COR-L47 (cell line): ENCODE measurements at regions not wholly inside any gene's neighbourhood (a gene's known extent, or its start where the extent isn't known, plus 50 kb on each side); places are given as distances from the start of the nearest gene placed in this dataset.

Experiments used
- DNase-seq: peaks from one replicate; lab custom pipeline; 2025; lab: John Stamatoyannopoulos, UW

DNA sequence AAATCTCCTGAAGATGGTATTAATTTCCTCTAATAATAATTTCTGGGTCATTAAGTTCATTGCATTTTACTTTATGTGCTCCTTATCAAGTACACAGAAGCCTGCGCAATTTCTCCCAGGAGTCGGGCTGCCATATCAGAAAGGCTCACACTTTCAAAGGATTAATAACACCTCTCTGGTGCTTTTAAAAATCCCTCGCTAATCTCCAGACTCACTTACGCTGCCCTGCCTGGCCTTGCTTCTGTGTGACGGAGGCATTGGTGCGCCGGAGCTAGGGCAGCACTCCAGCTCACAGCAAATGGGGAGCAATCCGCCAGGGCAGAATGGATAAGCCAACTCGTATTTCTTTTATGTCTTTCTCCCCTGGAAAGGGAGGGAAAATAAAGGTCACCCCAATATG lies 300.8 kb downstream of the EFNB2 start:
- no peak for DNase-seq

DNA sequence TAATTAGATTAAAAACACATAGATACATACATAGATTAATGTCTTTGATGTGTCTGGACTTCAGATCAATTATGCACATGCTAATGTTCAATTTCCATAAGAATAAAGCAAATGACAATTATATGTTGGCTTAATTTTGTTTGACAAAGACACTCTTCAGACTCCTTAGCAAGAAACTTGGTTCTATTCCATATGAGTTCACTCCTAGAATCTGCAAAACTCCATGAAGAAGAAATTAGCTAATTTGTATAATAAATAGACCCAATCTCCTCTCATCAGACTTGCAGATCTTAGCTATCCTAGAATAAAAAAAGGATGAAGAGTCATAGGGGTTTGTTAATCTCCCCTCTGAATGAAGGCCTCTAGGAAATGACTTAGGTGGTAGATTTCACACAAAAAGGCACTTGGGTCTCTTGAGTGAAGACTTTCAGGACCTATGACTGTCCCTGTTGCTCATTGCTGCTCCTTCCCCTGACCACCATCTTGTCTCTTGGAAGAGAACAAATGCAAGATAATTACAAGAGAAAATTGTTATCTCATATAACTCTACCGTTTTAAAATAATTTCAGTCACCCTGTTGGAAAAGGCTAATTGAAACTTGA lies 302.2 kb downstream of the EFNB2 start:
- DNase-seq, result no peak

DNA sequence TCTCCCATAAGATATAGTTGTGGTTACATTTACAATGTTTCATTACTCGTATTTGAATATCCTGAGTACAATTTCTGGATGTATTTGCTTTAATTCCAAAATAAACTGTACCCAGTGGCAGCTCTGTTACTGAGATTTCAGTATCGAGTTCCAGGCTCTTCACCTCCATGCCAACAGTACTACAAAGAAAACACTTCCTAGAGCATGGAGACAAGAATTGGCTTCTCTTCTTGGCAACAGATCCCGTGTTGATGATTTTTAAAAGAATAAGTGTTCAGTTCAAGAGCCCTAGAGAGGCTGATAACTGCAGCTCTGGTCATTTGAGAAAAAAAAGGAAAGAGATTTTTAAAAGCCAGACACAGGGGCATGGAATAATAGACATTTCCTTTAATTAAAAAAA lies 302.8 kb downstream of the EFNB2 start:
- no peak for DNase-seq

DNA sequence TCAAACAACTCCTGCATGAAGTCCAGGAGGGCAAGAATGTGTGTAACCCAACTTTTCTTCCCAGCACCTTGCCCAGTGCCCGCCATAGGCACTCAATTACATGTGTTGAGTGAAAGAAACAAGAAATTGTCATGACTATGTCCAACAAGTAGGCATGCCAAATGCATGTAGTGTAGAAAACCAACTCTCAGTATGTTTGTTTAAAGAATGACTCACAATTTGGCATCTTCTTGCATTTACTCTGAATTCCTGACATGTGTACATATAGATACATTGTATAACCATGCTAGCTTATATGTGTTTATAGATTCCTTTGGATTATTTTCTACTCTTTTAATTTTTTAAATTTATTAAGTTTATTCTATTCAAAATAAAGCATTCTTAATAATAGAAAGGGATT lies 305.0 kb downstream of the EFNB2 start:
- DNase-seq, result no peak

DNA sequence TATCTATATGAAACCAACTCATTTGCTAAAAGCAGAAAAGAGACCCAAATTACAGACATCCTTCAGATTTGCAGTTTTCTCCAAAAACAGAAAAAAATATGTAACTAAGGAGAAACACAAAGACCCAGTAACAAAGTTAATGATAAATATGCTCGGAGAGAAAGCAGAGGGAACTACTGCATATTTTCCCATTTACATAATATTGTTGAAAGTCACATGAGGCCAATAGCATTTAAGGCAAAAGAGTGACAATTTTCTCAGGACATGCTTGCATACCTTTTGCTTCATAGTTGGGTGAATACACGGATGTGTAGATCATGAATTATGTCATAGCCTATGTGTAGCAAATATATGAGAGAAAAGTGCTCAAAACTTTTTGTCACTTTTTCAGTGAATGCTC lies 310.3 kb downstream of the EFNB2 start:
- DNase-seq, result no peak

DNA sequence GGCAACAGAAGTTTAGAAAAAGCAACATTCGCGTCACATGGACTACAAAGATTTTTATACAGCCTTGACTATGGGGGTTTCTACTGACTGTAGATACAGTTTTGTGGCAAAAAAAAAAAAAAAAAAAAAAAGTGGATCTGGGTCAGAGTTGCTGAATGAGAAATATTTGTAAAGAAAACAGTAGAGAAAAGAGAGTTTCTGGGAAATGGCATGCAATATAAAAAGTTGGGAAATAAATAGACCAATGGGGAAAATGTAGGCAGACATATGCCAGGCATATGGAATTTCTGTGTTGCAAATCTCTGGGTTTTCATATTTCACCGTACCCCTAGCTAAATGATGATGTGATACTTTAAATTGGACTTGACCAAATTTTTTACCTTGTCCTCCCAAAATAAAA lies 315.3 kb downstream of the EFNB2 start:
- no peak for DNase-seq

GRCh38 chr13:106213028-106213757 lies 322.3 kb downstream of the EFNB2 start:
- no peak for DNase-seq

- DNase-seq, result no peak
Observed at GRCh38 chr13:106212386-106213010, 323.0 kb downstream of the EFNB2 start.

DNA sequence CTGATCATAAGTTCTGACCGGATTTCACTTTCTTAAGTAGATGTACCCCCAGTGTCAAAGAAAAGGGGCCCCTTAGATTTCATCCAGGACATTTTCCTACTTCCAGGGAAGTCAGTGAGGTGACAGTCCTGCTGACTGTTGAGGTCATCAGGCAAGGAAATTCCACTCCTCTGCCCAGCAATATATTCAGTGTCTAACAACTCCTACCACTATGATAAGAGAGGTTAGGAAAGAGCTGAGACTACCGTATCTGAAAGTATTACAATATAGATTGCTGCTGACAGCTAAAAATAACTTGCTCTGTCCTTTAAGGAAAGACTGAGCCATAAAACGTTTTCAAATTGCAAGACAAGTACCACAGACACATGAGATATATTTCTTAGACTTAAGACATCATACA lies 325.1 kb downstream of the EFNB2 start:
- DNase-seq, result no peak

DNA sequence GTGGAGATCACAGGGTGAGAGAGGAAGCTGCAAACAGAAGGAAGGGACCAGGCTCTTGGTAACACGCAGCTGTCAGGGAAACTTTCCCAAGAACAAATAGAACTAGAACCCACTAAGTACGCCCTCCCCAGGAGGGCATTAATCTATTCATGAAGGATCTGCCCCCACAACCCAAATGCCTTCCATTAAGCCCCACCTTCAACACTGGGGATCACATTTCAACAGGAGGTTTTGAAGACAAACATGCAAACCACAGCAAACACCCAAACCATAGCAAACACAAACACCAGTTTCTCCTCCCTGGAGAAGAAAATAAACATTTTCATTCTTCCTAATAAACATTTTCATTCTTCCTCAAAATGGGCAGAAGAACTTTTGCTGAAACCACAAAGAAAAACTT lies 329.6 kb downstream of the EFNB2 start:
- DNase-seq, result no peak

GRCh38 chr13:106197496-106197895 lies 338.0 kb downstream of the EFNB2 start:
- DNase-seq, result no peak

DNA sequence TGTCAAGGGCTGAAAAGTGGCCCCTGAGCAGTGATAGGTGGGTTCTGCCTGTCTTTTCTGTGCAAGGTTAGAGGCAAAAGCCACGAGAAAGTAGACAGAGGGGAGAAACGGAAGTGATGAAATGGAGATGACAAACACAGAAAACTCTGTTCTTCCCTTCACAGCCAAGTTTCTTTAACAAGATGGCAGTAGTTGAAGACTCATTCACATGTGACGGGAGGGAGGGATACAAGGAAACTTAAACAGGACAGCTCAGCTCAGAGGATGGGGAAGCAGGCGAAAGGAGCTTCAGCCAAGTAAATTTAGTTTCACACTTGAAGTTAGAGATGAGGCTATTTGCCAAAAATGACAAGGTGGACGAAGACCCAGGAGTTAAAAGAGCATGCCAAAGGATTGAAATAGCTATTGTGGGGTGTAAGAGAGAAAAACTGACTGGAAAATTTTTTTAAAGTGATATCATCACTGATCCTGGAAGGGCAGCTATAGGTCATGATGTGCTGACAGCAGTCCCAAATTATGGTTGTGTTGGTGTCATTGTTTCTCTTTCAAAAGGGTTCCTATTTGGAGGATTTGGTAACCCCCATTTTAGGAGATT lies 347.9 kb downstream of the EFNB2 start:
- no peak for DNase-seq

DNA sequence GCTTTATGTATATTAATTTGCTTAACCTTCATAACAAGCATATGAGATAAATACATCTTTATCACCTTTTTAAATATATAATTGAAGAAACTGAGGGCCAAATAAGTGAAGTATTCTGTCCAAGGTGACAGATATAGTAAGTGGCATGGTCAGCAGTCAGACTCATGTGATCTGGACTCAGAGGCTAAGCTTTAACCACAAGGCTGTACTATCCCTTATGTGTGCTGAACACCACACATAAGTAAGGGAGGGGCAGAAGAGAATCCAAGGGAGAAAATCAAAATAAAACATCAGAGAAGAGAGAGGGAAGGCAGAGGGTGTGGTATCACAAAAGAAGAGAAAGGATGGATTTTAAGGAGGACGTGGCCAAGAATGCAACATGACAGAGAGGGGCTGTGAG lies 348.4 kb downstream of the EFNB2 start:
- no peak for DNase-seq

DNA sequence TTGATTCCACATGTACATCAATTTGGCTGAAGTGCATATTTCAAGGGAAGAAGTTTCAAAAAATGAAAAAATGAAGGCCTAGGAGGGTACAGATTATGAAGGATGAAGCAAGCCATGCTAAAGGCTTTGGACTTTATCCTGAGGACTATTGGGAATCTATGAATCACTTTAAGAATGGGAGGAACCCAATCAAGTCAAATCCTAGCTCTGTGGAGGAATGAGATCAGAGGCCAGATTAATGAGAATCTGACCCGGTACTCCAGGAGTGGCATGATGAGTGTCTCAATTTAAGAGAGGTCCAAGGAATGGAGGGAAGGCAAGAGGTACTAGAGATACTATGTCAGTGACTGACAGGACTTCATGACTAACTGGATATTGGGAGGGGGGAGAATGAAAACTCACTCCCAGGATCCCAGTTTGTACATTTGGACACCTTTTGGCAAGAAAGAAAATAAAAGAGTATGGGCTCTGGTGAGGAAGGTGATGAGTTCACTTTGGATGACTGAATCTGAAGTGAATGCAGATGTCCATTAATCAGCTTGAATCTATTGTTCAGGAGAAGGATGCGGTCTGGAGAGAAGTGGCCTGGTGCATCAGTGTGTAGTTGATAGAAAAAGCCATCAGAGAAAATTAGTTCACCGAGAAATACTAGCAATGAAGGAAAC lies 349.0 kb downstream of the EFNB2 start:
- DNase-seq, result no peak

- no peak for DNase-seq
Observed at GRCh38 chr13:106184790-106185189, 350.7 kb downstream of the EFNB2 start.

DNA sequence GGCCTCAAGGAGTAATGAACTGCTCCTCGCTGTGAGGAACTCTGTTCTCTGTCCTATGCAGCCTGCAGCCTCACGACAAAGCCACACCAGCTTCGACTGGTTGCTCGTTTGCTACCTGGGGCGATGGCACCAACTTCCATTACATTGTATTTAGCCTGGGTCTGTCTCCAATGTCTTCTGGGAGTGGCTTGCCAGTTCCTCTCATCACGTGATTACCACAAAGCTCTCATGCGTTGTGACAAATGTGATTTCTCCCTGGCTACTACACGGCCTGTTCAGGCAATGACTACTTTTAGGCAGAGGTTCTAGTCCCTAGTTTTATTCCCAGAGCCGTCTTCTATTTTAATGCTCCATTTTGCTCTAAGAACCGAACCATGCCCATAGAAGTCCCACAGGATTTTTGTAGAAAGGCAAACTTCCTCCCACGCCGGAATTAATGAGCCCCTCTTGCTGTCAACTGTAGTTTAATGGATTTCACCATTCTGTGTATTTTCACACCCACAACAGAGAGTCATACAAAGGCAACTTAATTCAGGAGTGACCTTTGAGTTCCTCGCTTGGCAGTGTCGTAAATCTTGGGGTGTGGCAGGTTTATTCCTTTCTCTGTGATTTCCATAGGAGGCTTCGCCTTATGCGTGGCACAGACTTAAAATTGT lies 351.9 kb downstream of the EFNB2 start:
- no peak for DNase-seq

DNA sequence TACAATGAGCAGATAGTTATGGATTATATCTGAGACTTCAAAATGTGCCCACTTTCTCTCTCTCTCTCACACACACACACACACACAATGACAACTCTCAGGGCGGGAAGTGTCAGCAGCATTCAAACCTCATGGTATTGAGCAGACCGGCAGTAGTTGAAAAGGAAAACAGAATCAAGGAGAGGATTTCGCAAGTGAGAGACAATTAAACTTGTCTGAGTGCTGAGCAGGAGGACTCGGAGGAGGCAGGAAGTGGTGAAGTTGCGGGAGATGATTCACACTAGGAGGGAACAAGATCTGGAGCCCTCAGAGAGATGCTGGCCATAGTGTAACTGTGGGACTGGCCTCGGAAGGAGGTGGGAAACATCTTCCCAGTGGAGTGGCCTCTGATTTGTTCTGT lies 353.1 kb downstream of the EFNB2 start:
- DNase-seq, result no peak

GRCh38 chr13:106178816-106179215 lies 356.6 kb downstream of the EFNB2 start:
- no peak for DNase-seq

- no peak for DNase-seq
Observed at GRCh38 chr13:106177146-106177545, 358.3 kb downstream of the EFNB2 start.

- no peak for DNase-seq
Observed at GRCh38 chr13:106176117-106176516, 359.3 kb downstream of the EFNB2 start.

DNA sequence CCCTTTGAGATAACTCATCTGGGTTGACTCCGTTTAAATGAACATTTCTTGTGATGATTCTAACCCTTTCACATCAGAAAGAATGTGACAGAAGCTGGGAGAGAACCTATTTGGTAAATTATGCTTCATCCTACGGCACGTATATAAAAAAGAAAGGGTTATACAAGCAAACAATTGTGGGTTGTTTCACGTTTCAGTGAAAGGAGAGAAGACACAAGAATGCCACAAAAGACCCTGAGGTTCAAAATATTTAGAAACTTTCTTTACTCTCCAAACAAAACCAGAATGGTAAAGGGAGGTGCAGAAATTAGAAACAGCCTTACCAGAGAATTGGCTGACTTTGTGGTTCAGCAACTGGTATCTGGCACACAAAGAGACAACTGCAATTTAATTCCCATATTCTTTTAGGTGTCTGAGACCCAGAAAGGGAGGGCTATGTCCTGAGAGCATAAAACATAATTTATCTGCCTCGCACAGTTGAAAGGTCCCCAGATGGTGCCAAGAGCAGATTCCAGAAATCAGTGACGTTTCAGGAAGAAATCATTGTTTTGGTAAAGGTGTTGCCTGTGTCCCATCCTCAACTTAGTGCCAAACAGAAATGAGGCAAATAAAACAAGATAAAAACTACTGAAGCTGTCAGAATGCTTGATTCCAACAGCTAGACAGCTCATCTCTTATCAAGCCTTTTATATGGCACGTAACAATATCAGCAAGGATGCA lies 361.4 kb downstream of the EFNB2 start:
- DNase-seq, result no peak
